ENCODE measurements at regions not wholly inside any gene's neighbourhood (a gene's known extent, or its start where the extent isn't known, plus 50 kb on each side); places are given as distances from the start of the nearest gene placed in this dataset.

- no peak for TF ChIP-seq CTCF (IDR thresholded peaks at IDR 0.05; ENCODE audit: control extremely low read depth, extremely low read depth, low read depth, missing control alignments)
- DNase-seq (ENCODE audit: extremely low spot score), result no peak
- ChIA-PET CTCF (interaction anchor here (0.7 to 1.5 kb wide), 5 partner anchors 31 to 414 kb away, joined by 3 to 4 read pairs (median 3); no protein-coding TSS in a partner anchor), POLR2A (no interaction called here)
Observed at GRCh38 chr1:39127513-39127912, 77.0 kb upstream of the MACF1 start.

- ChIA-PET POLR2A (no interaction called here), CTCF (interaction anchor here (1.1 kb wide), 1 partner anchor 76 kb away, joined by 3 read pairs; the partner anchor contains the start of gene MACF1)
- no peak for TF ChIP-seq CTCF (IDR thresholded peaks at IDR 0.05; ENCODE audit: control extremely low read depth, extremely low read depth, low read depth, missing control alignments)
- no peak for DNase-seq (ENCODE audit: extremely low spot score)
Observed at GRCh38 chr1:39128126-39128525, 76.4 kb upstream of the MACF1 start.

- ChIA-PET CTCF (interaction anchor here (1.1 kb wide), 1 partner anchor 75 kb away, joined by 3 read pairs; the partner anchor contains the start of gene MACF1), POLR2A (no interaction called here)
- no peak for TF ChIP-seq CTCF (IDR thresholded peaks at IDR 0.05; ENCODE audit: control extremely low read depth, extremely low read depth, low read depth, missing control alignments)
- no peak for DNase-seq (ENCODE audit: extremely low spot score)
Observed at GRCh38 chr1:39128959-39129358, 75.5 kb upstream of the MACF1 start.

GRCh38 chr1:39129514-39129913 lies 75.0 kb upstream of the MACF1 start:
- ChIA-PET CTCF (interaction anchor here (1.3 kb wide), 1 partner anchor 63 kb away, joined by 3 read pairs; no protein-coding TSS in a partner anchor), POLR2A (no interaction called here)
- no peak for DNase-seq (ENCODE audit: extremely low spot score)
- TF ChIP-seq CTCF (IDR thresholded peaks at IDR 0.05; ENCODE audit: control extremely low read depth, extremely low read depth, low read depth, missing control alignments), result peak; percentile 17

GRCh38 chr1:39130325-39130724 lies 74.2 kb upstream of the MACF1 start:
- TF ChIP-seq CTCF (IDR thresholded peaks at IDR 0.05; ENCODE audit: control extremely low read depth, extremely low read depth, low read depth, missing control alignments), result no peak
- ChIA-PET POLR2A (no interaction called here), CTCF (interaction anchor here (1.3 kb wide), 2 partner anchors 12 to 62 kb away, joined by 3 read pairs; no protein-coding TSS in a partner anchor)
- DNase-seq (ENCODE audit: extremely low spot score), result no peak

- POLR2A ChIA-PET, result no interaction called here
- no peak for TF ChIP-seq CTCF (IDR thresholded peaks at IDR 0.05; ENCODE audit: control extremely low read depth, extremely low read depth, low read depth, missing control alignments)
- CTCF ChIA-PET, result interaction anchor here (1.6 kb wide), 1 partner anchor 61 kb away, joined by 6 read pairs; no protein-coding TSS in a partner anchor
- DNase-seq (ENCODE audit: extremely low spot score), result no peak
Observed at GRCh38 chr1:39131940-39132339, 72.6 kb upstream of the MACF1 start.

Data from GM10248 (cell line).